ENCODE measurements at regions not wholly inside any gene's neighbourhood (a gene's known extent, or its start where the extent isn't known, plus 50 kb on each side); places are given as distances from the start of the nearest gene placed in this dataset.

DNA sequence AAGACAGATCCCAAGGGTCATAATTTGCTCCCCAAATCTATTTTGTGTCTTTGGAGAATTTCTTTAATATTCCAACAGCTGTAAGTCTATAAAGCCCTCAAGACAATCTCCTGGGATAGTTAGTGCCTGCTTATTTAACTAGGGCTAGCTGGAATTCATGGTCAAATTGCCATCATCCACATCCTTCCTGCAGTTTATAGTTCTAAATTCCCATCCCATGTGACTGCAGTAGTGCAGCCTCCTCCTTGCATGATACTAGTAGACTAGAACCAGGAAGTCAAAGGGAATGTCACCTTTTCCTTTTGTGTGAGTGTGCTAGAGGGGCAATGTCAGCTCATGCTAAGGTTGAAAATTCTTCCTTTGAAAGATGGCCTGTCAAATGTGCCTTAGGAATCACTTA, 214.8 kb upstream of the PIK3R1 start:
- TF ChIP-seq, protein P1, sequence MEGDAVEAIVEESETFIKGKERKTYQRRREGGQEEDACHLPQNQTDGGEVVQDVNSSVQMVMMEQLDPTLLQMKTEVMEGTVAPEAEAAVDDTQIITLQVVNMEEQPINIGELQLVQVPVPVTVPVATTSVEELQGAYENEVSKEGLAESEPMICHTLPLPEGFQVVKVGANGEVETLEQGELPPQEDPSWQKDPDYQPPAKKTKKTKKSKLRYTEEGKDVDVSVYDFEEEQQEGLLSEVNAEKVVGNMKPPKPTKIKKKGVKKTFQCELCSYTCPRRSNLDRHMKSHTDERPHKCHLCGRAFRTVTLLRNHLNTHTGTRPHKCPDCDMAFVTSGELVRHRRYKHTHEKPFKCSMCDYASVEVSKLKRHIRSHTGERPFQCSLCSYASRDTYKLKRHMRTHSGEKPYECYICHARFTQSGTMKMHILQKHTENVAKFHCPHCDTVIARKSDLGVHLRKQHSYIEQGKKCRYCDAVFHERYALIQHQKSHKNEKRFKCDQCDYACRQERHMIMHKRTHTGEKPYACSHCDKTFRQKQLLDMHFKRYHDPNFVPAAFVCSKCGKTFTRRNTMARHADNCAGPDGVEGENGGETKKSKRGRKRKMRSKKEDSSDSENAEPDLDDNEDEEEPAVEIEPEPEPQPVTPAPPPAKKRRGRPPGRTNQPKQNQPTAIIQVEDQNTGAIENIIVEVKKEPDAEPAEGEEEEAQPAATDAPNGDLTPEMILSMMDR (IDR thresholded peaks at IDR 0.05) = no peak
- ChIA-PET CTCF (no interaction called here), POLR2A (no interaction called here)
- H3K27me3 Mint-ChIP-seq = no peaks in the 10 kb centered on the region
- no peak overlapping the region for H3K27ac Mint-ChIP-seq
- no peak for ATAC-seq (ENCODE audit: low read depth)
- DNase-seq = no peak
- H3K36me3 Mint-ChIP-seq (ENCODE audit: low read depth) = no peaks in the 10 kb centered on the region
- H3K9me3 Mint-ChIP-seq = no peaks in the 10 kb centered on the region
- no peaks in the 10 kb centered on the region for H3K4me1 Mint-ChIP-seq
- no peak overlapping the region for H3K4me3 Mint-ChIP-seq
- intact Hi-C loops (cut with micrococcal nuclease) = no loop called here

DNA sequence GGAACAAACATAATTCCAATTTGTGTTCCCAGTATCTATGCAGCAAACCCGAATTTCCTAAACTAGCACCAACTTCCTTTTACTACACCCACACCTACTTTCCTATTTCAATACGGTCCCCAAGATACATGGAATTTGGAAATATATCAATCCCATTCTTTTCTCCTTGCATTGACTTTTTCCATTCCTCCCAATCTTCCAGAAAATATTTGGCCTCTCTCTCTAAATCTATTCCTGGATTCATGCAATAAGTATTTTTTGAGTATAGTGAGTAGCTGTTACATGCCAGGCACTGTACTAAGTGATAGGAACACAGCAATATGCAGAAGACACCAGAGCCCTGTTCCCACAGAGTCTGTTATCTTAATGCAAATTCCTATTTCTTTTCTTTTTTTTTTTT, 216.2 kb upstream of the PIK3R1 start:
- Mint-ChIP-seq H3K36me3 (ENCODE audit: low read depth) (no peaks in the 10 kb centered on the region), H3K4me3 (no peak overlapping the region), H3K4me1 (no peaks in the 10 kb centered on the region), H3K27ac (no peak overlapping the region), H3K9me3 (no peaks in the 10 kb centered on the region), H3K27me3 (no peaks in the 10 kb centered on the region)
- no peak for ATAC-seq (ENCODE audit: low read depth)
- no peak for DNase-seq
- ChIA-PET CTCF (no interaction called here), POLR2A (no interaction called here)
- TF ChIP-seq, protein P1 (IDR thresholded peaks at IDR 0.05) = no peak
- intact Hi-C loops (cut with micrococcal nuclease) = no loop called here

DNA sequence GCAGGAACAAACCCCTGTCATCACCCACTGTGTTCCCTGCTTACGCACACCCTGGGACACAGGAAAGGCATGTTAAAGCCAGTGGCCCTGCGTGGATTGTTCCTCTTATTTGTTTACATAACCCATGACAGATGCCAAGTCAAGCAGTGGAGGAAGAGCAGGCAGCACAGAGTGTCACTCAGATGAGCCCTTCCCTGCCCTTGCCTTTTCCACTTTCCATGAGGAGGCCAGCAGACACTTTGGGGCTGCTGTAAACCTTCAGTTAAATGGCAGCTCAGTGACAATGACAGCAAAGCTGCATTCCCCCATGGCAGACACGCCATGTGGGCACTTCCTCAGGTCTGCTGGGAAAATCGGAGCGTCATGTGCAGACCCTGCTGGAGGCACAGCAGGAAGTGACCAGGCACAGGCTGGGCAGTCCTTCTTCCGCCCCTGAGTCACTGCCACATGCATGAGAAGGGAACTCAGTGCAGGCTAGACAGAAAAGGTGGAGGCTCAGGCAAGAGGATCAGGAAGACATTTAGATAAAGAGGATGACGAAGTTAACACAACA, 216.8 kb upstream of the PIK3R1 start:
- Mint-ChIP-seq H3K27me3 (peaks cover 3% of the 10 kb centered on the region), H3K4me1 (no peaks in the 10 kb centered on the region), H3K4me3 (no peak overlapping the region), H3K9me3 (no peaks in the 10 kb centered on the region), H3K36me3 (ENCODE audit: low read depth) (no peaks in the 10 kb centered on the region), H3K27ac (no peak overlapping the region)
- no peak for DNase-seq
- POLR2A ChIA-PET = no interaction called here
- intact Hi-C loops (cut with micrococcal nuclease) = no loop called here
- CTCF ChIA-PET = no interaction called here
- ATAC-seq (ENCODE audit: low read depth) = no peak
- TF ChIP-seq, protein P1 (IDR thresholded peaks at IDR 0.05) = no peak

DNA sequence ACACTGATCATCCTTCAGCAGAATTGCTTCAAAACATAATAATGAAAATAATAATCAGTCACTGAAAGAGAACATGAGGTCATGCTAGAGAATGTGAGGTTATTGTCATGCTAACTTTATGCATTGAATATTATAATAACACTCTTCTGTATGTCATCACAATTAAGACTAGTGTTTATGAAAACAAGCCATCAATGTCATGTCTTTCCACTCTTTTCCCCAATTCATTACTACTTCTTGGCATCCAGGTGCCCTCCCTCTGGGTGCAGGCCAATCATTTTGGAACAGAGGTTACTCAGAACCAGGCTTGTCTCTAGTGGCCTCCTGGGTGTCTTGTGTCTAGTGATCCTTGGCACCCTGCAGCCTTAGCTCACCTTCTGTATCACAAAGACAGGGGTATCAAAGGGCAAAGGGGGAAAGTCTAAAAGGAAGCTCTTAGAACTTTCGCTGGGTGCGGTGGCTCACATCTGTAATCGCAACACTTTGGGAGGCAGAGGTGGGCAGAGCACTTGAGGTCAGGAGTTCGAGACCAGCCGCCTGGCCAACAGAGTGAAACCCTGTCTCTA, 217.6 kb upstream of the PIK3R1 start:
- DNase-seq (no peak), ATAC-seq (ENCODE audit: low read depth) (no peak)
- Mint-ChIP-seq H3K27ac (no peak overlapping the region), H3K4me1 (no peaks in the 10 kb centered on the region), H3K36me3 (ENCODE audit: low read depth) (no peaks in the 10 kb centered on the region), H3K27me3 (peaks cover 4% of the 10 kb centered on the region), H3K4me3 (no peak overlapping the region), H3K9me3 (no peaks in the 10 kb centered on the region)
- ChIA-PET CTCF (no interaction called here), POLR2A (no interaction called here)
- intact Hi-C loops (cut with micrococcal nuclease) = no loop called here
- TF ChIP-seq, protein P1 (IDR thresholded peaks at IDR 0.05) = no peak

DNA sequence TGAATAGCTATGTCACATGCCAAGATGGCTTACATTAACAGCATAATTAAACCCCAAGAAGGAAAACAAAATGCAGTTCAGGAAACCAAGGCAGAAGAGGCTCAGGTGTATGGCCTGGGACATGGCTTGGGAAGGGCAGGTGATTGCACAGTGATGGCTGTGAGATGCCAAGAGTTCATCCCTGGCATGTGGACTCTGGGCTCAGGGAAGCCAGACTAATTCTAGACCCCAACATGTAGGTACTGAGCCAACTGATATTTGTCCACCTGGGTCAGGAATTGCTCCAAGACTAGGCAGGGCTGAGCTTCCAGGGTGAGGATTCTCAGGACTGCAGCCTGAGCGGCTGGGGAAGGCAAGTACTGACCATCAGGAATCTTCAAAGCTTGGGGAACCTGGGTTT, 218.4 kb upstream of the PIK3R1 start:
- Mint-ChIP-seq H3K27me3 (peaks cover 4% of the 10 kb centered on the region), H3K4me1 (no peaks in the 10 kb centered on the region), H3K4me3 (no peak overlapping the region), H3K27ac (no peak overlapping the region), H3K36me3 (ENCODE audit: low read depth) (no peaks in the 10 kb centered on the region), H3K9me3 (no peaks in the 10 kb centered on the region)
- intact Hi-C loops (cut with micrococcal nuclease) = no loop called here
- no peak for DNase-seq
- ChIA-PET CTCF (no interaction called here), POLR2A (no interaction called here)
- no peak for ATAC-seq (ENCODE audit: low read depth)
- TF ChIP-seq, protein P1 (IDR thresholded peaks at IDR 0.05) = no peak

Measured in activated B cell treated with CpG ODN at 0.5 μM for 24 hours (primary cell).